OCI-LY7 (cell line): ENCODE measurements at regions not wholly inside any gene's neighbourhood (a gene's known extent, or its start where the extent isn't known, plus 50 kb on each side); places are given as distances from the start of the nearest gene placed in this dataset.

Experiments used
- EZH2phosphoT487 ChIP-seq: fragments of 200-600 bp; sonication (generic); IDR thresholded peaks from 2 replicates; pipeline ENCODE4 v1.6.1; 2018; ENCODE audit warnings: low read depth, borderline replicate concordance, mild to moderate bottlenecking, mixed run types, antibody characterized with exemption, low read length, moderate library complexity, mixed read lengths
- TF ChIP-seq, protein P1 (sequence below): fragments of 200-600 bp; sonication (generic); conservative IDR thresholded peaks from 2 replicates; pipeline ENCODE4 v1.5.1; 2014; ENCODE audit warnings: mild to moderate bottlenecking, antibody characterized with exemption, low read length, moderate library complexity, mixed read lengths

DNA sequence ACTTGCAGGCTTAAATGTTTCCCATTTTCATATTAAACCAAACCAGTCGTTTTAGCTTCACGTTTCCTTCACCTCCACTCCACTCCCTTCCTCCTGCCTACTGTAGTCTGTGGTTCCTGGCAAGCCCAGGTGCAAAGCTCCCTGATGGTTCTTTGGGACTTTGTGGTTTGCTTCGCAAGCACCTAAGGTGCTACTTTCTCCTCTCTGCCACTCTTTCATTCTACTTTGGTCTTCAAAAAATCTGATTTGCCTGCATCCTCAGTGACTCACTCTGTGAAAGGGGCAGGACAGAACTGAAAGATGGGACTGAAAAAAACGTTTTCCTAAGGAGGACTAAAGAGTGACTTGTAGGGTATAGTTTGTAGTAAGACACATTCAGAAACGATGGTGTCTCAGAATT is 228.4 kb downstream of the CYRIA start:
- TF ChIP-seq, protein P1, sequence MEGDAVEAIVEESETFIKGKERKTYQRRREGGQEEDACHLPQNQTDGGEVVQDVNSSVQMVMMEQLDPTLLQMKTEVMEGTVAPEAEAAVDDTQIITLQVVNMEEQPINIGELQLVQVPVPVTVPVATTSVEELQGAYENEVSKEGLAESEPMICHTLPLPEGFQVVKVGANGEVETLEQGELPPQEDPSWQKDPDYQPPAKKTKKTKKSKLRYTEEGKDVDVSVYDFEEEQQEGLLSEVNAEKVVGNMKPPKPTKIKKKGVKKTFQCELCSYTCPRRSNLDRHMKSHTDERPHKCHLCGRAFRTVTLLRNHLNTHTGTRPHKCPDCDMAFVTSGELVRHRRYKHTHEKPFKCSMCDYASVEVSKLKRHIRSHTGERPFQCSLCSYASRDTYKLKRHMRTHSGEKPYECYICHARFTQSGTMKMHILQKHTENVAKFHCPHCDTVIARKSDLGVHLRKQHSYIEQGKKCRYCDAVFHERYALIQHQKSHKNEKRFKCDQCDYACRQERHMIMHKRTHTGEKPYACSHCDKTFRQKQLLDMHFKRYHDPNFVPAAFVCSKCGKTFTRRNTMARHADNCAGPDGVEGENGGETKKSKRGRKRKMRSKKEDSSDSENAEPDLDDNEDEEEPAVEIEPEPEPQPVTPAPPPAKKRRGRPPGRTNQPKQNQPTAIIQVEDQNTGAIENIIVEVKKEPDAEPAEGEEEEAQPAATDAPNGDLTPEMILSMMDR, result no peak
- no peak for TF ChIP-seq EZH2phosphoT487
